A673 (cell line): ENCODE measurements at regions not wholly inside any gene's neighbourhood (a gene's known extent, or its start where the extent isn't known, plus 50 kb on each side); places are given as distances from the start of the nearest gene placed in this dataset.

Source experiments
- EZH2 ChIP-seq: fragments of 200-600 bp; sonication (generic); IDR thresholded peaks from 2 replicates; pipeline ENCODE4 v1.6.1; 2017; ENCODE audit warnings: borderline replicate concordance, low read depth, mild to moderate bottlenecking, mixed read lengths, antibody characterized with exemption, low read length; ENCODE audit not compliant: poor library complexity, severe bottlenecking
- TF ChIP-seq, protein P1 (sequence below): fragments of 300-800, 200-600 bp; sonication (generic); conservative IDR thresholded peaks from 2 replicates; pipeline ENCODE4 v1.5.1; 2017; ENCODE audit warnings: low read depth, mild to moderate bottlenecking, antibody characterized with exemption, low read length, moderate library complexity, mixed read lengths

DNA sequence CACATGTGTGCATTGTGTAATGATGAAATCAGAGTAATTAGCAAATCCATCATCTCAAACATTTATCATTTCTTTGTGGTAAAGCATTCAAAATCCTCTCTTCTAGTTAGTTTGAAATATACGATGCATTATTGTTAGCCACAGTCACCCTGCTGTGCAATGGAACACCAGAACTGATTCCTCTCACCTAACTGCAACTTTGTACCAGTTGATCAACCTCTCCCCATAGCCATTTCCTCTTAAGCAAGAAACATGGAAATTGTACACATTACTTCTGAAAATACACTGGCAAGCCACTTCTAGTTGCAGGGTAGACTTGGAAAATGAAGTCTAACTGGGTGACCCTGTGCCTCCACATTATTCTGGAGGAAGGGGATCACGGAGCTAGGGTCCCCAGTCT is 58.1 kb upstream of the ESR1 start:
- TF ChIP-seq, protein P1, sequence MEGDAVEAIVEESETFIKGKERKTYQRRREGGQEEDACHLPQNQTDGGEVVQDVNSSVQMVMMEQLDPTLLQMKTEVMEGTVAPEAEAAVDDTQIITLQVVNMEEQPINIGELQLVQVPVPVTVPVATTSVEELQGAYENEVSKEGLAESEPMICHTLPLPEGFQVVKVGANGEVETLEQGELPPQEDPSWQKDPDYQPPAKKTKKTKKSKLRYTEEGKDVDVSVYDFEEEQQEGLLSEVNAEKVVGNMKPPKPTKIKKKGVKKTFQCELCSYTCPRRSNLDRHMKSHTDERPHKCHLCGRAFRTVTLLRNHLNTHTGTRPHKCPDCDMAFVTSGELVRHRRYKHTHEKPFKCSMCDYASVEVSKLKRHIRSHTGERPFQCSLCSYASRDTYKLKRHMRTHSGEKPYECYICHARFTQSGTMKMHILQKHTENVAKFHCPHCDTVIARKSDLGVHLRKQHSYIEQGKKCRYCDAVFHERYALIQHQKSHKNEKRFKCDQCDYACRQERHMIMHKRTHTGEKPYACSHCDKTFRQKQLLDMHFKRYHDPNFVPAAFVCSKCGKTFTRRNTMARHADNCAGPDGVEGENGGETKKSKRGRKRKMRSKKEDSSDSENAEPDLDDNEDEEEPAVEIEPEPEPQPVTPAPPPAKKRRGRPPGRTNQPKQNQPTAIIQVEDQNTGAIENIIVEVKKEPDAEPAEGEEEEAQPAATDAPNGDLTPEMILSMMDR = no peak
- no peak for TF ChIP-seq EZH2
